KBM-7 (cell line): ENCODE measurements at regions not wholly inside any gene's neighbourhood (a gene's known extent, or its start where the extent isn't known, plus 50 kb on each side); places are given as distances from the start of the nearest gene placed in this dataset.

ENCODE experiments used
- DNase-seq: peaks from one replicate; pipeline ENCODE4 v3.0.0-alpha.2; 2015
- in situ Hi-C: fragments of 300-500 bp; cut with MboI; formaldehyde crosslinking; loops from 2 replicates; pipeline ENCODE4 v1.14.3; 2020; ENCODE audit warnings: low sequenced_read_pairs, low pct_unique_long_range_greater_than_20kb, mixed read lengths

DNA sequence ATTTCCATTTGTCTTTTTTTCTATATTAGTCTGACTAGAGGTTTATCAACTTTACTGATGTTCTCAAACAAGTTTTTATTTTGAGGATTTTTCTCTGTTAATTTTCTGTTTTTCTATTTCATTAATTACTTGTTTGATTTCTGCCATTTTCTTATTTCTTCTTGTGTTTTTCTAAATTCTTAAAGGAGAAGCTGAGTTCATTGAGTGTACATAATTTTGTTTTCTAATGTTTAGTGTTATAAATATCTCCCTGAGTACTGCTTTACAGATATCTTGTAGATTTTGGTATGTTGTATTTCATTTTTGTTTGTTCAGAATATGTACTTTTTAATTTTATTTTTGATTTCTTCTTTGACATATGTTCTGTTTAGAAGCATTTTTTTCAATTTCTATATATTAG lies 1404.3 kb upstream of the MIR17HG start:
- in situ Hi-C loops = no loop called here
- no peak for DNase-seq

DNA sequence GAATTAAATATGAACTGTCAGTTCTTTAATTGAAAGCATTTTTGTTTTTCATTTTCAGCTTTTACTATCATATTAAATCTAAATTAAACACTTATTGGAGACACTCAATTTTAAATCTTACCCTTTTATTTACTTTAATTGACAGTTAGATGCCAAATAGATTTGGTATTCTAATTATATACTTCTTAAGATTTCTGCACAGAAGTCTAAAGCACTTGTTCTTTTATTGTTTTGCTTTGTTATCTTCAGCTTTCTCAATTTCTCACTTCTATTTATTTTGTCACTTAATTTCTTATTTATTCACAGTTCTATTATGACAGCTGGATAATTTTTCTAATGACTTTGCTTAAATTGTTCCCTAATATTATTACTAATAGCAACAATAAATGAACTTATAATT lies 1397.3 kb upstream of the MIR17HG start:
- DNase-seq = no peak

DNA sequence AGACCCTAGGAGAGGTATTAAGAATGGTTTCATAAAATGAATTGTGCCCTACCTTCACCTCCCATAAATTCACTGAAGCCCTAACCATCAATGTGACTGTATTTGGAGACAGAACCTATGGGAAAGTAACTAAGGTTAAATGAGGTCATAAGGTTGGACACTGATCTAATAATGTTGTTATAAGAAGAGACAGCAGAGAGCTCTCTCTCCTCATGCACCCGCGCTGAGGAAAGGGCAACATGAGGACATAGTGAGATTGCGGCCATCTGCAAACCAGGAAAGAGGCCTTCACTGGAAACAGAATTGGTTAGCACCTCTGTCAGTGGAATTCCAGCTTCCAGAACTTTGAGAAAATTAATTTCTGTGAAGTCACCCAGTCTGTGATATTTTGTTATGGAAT lies 1396.1 kb upstream of the MIR17HG start:
- in situ Hi-C loops = no loop called here
- DNase-seq = no peak

More for the DNA sequence above, 1397.3 kb upstream of the MIR17HG start:
- in situ Hi-C loops = no loop called here

DNA sequence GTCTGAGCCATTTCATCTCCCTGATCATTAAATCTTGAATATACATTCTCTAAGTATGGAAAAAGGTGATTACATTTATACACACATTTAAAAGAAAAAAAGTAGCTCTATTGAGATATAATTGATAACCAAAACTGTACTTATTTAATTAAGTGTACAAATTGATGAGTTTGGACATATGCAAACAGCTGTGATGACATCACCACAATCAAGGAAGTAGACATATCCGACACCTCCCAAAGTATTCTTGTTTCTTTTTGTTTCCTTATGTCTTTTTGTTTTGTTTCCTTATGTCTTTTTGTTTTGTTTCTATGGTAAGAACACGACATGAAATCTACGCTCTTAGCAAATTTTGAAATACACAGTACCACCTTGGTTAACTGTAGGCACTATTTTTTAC lies 1393.9 kb upstream of the MIR17HG start:
- in situ Hi-C loops = no loop called here
- no peak for DNase-seq

DNA sequence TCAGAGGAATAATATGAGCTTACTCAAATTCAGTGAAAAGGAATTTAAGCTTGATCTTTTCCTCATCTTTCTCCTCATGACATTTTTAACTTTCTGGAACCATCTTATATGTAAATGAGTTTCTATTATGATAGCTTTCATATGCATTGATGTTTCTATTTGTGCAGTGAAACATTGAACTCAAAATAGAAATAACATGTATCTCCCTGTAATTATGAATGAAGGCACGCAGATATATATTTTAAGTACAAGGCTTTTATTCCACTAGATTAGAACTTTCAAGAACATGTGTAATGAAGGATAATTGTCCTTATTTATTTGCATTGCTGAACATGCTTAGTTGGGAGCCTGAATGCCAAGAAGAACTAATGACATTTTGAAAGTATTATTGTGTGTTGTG lies 1391.7 kb upstream of the MIR17HG start:
- in situ Hi-C loops = no loop called here

DNA sequence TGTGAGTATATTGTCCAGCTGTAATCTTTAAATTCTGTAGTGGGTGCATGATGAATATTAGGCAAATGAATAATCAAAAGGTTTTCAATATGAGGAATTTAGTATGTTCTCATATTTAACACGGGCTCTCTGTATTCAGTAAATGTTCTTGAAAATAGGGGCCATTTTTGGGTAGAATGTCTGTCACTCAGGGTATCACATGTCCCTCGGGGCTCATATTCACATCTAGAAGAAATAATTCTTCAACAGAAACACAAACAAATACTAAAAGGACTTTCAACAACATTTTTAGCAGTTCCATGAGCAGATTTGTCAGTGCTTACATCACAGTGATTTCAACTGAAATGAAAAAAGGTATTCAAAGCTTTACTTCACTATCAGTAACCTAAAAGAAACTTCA lies 1388.4 kb upstream of the MIR17HG start:
- DNase-seq = no peak
- in situ Hi-C loops = no loop called here

More for the DNA sequence above, 1391.7 kb upstream of the MIR17HG start:
- DNase-seq = no peak

DNA sequence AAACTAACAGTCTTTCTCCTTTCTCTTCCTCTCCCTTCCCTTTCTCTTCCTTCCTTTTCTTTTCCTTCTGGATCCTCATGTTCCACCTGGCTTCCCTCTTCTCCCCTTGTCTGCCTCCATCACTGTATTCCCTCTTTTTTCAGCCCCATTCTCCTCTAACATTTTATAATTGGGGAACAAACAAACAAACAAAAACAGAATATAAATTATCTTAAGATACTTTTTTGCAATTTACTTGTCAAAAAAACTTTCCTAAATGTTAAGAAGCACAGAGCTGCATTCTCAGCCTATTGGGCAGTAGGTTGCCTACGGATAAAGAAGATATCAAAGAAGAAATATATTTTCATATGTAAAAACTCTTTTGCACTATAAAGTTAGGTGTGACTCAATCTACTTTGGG lies 1382.2 kb upstream of the MIR17HG start:
- in situ Hi-C loops = no loop called here
- DNase-seq = no peak

DNA sequence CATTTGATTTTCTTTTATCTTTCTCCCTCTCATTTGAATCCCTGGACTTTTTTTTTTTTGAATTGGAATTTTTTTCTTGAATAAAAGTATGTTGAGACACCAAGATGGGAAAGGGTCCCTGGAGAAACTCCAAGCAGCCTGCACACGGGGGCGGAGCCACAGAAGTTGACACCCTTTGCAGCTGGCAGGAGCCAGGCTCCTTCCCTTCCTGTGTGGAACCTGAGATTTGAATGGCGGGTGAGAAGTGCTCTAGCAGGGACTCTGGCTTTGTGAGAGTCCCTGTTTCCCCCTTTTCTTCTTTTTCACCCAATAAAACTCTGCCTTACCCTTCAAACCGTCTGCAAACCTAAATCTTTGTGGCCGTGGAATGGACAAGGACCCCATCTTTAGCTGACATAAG lies 1381.0 kb upstream of the MIR17HG start:
- in situ Hi-C loops = no loop called here

DNA sequence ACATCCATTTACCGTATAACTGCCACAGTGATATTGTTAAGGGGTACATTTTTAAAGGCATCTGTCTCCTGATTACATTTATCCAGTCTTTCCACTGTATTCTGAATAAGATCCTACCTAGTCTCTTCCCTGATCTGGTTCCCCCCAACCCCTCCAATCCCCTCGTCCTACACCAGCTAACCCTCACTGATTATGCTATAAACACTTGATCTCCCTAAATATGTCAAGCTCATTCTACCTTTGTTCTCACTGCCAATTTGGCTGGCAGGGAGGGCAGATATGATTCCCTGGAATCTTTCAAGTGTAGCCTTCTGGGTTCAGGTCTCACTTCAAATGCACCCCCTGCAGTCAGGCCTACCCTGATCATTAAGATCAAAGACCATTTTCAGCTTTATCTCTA lies 1379.8 kb upstream of the MIR17HG start:
- in situ Hi-C loops = no loop called here
- no peak for DNase-seq

More for the DNA sequence above, 1381.0 kb upstream of the MIR17HG start:
- no peak for DNase-seq

DNA sequence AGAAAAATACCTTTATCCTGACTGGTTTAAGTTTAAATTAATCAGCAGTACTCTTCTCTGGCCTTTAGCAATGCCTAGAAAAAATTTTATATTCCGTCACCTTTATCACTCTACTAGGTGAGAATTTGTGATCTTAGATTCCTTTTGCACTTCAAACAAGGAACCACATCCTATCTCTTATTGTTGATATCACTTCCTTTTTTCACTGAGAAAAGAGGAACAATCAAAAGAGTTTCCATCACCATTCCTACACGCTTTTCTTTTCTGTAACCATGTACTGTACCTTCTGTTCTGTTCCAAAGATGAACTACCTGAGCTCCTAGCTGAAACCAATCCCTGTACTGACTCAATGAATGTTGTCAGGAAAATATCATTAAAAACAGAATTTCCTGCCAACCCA lies 1379.0 kb upstream of the MIR17HG start:
- in situ Hi-C loops = no loop called here
- peak; percentile 28 for DNase-seq

DNA sequence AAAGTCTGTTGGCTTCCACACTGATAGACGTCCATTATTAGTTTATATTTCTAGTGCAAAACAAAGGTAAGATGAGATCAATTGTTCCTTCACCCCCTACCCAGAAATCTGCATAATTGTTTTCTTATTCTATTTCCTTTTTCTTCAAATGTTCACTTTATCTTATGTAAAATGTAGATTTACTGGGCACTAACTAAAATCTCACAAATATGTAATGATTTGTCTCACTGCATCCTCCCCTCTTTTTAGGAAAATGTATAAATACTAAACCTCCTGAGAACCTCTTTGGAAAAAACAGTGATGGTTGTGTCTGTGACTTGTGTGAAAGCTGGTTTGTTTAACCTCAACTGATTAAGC lies 1377.2 kb upstream of the MIR17HG start:
- in situ Hi-C loops = no loop called here
- no peak for DNase-seq

DNA sequence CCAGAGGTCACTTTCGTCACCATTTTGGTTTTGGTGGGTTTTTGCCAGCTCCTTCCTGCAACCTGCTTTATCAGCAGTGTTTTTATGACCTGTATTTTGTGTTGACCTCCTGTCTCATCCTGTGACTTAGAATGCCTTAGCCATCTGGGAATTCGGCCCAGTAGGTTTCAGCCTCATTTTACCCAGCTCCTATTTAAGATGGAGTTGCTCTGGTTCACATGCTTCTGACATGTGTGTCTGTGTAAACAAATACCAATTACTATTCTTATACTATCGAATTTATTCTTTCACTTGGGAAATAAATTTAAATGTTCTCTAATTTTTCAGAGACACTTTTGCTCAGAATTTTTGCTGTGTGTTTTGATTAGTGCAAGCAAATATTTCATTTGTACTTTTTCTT lies 1370.3 kb upstream of the MIR17HG start:
- no peak for DNase-seq
- in situ Hi-C loops = no loop called here

DNA sequence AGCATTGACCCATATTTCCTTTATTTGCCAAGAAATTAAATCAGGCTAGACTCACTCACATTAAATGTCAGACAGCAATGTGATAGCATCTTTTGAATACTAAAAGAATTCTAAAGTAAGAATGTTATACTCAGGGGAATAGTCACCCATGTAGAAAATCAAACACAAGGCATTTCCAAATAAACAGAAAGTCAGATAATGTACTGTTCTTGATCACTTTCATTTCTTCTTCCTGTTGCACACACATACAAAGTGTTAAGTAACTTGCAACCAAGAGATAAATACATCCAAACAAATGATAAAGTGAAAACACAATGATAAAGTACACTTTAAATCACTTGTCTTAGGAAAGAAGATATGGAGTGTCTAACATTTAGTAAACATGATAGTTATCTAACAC lies 1366.6 kb upstream of the MIR17HG start:
- in situ Hi-C loops = no loop called here
- DNase-seq = no peak

DNA sequence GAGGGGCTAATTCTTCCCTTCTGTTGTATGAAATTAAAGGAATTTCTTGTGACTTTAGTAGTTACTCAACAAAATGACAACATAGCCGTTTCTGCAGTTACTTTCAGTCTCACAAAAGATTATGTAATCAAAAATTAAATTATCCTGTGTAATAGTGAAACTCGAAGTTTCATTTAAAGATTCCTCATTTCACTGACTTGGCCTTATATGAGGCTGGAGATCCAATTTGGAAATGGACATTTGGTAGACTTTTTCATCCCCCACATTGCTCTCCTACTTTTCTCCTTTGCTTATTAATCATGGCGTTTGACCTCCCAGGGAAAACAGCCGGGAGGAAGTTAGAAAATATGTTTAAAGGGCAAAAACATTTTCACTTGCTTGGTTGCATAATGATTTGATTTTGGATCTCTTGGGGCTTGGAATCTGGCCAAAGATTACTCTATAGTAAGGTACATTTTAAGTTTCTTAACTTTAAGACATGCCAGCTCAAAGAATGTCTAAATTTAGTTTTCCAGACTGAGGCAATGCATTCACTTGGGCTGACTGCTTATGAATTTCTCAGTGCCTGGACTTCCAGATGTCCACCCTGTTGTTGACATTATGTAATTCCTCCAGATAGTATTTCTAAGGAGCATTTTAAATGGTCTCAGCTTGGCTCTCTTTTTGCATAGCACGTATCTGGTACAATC lies 1364.9 kb upstream of the MIR17HG start:
- in situ Hi-C loops = no loop called here
- no peak for DNase-seq

DNA sequence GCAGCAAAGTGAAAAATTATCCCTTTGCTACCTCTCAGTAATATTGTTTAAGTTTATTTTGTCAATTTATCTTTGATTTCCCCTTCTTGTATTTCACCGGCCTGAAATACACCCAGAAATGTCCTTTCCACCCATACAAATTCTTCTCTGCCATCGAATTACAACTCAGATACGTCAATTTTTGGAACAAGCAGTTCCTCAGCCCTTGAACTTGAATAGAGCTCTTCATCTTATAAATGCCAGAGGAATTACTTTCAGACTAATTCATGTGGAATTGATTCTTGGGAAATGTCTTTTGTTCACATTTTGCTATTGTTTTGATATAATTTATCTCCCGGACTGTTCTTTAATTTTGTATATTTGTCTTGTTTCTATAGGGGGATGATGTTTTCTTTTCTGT lies 1359.3 kb upstream of the MIR17HG start:
- in situ Hi-C loops = no loop called here
- no peak for DNase-seq

DNA sequence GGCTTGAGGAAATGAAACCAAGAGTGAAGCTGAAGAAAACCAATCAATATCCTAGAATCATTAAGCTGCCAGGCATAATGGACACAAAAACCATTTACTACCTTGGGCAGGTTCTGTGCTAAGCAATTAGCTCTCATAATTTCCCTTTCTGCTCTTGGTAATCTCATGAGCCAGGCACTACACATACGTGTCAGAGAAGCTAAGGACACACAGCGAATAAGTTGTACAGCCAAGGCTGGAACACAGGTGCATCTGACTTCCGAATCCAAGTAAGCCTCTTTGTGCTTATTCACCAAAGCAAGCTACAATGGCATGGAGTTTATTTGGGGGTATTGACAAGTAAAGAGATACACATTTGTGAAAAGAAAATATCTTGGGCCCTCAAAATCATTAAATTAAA lies 1343.9 kb upstream of the MIR17HG start:
- in situ Hi-C loops = no loop called here
- DNase-seq = no peak

DNA sequence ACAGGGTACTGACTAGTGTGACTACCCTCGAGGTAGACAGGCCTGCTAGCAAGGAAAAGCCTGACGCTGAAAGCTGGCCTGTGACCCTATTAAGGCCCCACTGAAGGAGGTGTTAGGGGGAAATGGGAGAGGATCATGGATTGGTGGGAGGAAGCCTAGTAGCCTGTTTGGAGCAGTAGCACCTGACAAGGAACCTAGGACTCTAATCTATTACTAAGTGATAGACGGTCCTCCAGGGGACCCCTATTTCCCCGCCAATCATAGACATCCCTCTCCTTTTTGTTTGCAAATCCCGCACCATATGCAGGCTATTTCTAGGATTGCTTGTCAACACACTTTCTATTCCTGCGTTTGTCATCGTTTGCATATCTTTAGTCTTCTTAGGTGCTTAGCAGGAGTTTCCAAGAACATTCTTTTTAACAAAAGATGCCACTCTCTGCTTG lies 1338.8 kb upstream of the MIR17HG start:
- DNase-seq = no peak
- in situ Hi-C loops = no loop called here

DNA sequence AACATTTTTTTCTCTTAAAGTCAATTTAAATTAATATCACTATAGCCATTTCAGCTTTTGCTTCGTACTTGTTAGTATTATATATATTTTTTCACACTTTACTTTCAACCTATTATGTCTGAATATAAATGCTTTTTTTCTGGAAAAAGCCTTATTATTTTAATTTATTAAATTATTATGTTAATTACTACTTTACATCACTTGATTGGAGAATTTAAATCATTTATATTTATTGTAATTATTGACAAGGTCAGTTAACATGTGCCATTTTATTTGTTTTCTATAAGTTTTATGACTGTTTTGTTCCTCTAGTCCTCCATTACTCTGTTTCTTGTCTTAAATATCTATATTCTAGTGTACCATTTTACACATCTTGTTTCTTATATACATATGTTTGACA lies 1333.4 kb upstream of the MIR17HG start:
- in situ Hi-C loops = no loop called here
- DNase-seq = no peak

DNA sequence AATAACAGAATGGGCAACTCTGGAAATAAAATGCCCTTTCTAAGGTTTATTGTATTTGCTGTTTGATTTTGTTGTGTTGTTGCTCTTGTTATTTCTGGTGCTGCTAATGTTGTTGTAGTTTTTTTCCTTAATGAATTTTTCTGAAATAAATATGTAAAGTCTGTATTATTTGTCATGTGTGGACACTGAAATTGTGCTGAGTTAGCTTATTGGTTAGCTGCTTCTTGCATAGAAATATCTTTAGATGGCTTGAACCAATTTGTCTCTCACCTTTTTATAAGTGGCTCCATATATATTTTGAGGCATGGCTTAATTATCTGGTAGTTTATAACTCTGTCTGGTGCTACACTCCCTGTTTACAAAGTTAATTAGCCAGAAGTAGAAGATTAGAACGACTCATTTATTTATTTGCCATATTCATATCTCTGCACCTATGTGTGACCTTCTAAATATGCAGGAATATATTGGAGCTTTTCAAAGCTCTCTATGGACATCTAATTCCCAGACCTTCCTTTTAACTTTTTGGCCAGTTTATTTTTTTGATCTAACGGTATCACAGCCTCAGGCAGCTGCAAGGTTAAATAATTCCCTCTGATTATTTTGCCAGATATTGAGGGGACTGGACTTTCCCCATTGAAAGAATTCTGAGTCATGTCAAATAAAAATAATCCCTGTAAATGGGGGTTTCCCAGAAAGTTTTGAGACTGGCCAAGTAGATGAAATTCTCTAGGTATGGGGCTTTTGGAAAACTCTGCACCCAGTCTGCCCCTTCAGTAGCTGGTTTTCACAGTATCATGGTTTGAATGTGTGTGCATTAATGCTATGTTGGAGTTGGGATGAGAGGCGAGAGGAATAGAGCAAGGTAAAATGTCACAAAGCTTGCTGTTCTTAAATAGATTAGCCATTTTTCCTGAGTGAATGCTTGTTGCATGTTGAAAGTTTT lies 1331.7 kb upstream of the MIR17HG start:
- in situ Hi-C loops = no loop called here
- DNase-seq = no peak

DNA sequence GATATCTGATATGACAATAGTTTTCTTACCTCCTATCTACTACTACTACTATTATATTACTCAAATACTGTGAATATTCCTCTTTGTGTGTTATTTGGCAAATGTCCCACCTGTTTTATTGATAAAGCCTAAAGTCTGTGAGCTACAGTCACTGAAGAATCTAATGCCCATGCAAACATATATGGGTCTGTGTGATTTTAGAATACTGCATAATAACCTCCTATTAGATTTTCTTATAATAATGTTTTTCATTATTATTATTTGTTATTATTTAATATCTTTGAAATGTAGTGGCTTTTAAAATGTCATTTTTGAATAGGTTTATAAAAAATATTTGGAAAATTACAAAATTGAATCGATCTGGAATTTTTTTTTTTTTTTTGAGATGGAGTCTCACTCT lies 1330.8 kb upstream of the MIR17HG start:
- no peak for DNase-seq
- in situ Hi-C loops = no loop called here
